ENCODE measurements at regions not wholly inside any gene's neighbourhood (a gene's known extent, or its start where the extent isn't known, plus 50 kb on each side); places are given as distances from the start of the nearest gene placed in this dataset.

DNA sequence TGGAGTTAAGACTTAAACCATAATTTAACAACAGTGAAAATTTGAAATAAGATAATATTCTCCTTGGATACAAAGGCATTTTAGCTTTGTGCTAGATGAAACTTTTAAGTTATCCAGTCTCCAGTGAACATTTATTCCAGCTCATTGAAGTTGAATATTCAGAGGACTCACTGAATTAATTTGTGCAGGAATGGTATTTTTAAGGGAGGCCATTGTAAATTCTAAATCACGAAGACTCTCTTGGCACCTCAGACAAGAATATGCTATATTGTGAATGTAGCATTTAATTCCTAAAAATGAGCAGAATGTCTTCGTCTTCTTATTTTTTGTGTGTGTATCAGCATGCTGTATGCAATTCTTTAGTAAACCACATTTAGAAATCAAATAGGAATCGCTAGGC lies 731.7 kb upstream of the RAB6C start:
- DNase-seq, result no peak

DNA sequence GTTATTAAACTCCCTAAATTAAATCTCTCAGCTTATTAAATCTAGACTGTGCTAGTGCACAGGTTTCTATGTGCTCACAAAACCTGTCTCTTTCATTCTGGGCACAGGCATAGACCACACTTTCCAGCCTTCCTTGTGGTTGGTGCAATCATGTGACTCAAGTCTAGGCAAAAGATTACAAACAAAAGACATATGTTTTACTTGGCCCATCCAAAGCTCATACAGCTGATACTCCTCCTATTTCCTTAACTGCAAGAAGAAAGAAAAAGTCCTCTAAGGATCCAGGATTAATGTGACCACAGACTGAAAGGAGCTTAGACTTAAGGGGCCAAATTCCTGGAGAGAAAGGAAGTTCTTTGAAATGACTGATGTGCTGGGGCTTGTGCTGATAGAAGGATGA lies 731.3 kb upstream of the RAB6C start:
- DNase-seq, result no peak

DNA sequence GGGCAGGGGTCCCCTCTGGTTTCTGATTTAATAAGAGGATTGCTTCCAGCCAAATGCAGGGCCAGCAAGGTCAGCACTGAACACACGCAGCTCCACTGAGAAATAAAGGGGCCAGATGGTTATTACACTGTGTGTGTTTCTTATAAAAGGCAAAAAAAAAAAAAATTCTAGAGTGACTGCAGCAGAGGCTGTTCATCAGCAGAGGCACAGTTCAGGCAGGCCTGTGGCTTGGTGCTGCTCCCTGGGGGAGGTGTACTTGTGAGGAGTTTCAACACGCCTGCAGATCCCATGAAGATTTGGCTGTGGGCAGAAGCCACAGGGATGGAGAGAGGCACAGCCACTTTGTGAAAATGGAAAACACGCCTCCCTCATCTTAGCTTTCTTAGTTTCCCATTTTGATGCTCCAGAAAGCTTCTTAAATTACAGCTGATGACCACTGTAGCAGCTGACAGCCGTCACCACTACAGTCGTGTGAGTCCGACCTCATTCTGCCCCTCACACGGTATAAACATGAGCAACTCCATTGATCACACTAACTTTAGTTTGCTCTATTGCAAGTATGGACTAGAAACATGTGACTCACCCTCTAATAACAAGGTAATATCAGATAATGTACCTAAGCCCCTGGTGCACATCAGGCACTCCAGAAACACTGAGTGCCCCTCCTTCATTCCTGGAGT lies 726.5 kb upstream of the RAB6C start:
- DNase-seq, result no peak

DNA sequence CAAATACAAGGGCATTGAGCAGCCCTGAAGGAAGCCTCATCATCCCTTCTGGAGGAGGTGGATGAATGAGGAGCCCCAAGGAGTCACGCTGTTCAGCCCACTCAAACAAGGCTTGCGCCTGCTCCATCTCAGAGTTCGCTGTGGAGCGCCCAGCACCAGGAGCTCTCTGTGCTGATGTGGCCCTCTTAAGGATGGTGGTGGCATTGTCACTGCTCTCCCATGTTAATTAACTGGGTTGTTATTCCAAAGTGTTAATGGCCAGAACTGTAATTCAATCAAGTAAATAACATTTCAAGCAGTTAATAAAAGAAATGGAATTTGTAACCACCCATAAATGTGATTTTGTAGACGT lies 726.0 kb upstream of the RAB6C start:
- DNase-seq, result no peak

DNA sequence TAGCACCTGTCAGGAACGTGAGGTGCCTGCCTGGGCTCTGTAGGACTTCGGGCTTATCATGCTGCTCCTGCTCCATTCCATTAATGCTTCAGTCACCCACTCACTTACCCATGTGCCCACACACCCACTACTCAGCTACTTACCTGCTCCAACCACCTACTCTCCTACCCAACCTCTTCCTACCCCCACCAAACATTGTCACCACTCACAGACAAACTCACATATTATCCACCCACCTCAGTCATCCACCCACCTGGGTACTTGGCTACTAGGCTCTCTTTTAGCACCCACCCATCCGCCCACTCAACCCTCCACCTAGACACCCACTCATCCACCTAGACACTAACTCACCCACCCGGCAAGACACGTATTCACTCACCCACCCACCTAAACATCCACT lies 724.7 kb upstream of the RAB6C start:
- no peak for DNase-seq

DNA sequence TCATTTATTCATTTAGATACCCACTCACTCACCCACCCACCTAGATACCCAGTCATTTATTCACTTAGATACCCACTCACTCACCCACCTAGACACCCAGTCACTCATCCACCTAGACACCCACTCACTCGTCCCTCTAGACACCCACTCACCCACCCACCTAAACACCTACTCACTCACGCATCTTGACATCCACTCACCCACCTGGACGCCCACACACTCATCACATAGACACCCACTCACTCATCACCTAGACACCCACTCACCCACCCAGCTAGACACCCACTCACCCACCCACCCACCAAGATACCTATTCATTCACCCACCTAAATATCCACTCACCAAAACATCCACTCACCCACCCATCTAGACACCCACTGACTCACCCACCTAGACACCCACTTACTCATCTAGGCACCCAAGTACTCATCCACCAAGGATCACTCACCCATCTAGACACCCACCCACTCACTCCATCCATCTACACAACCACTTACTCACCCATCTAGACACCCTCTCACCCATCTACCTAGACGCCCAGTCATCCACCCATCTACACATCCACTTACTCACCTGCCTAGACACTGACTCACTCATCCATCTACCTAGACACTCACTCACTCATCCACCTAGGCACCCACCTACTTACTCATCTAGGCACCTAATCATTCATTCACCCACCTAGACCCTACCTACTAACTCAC lies 723.7 kb upstream of the RAB6C start:
- DNase-seq, result no peak

DNA sequence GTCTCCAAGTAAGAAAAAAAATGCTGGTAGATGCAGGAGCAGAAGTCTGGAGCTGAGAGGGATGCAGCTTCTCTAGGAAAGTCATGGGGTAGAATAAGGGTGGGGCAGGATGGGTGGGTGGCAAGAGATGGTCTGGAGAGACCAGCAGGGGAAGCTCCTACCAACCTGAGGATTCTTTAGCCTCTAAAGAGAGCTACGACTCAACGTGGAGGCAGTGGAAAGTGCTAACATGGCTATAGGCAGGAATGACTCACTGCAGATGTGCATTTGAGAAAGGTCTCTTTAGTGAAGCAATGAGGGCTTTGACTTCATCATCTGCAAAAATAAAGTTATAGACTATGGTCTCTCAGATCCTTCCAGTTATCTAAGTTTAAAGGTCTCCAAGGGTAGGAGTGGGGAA lies 722.8 kb upstream of the RAB6C start:
- DNase-seq, result no peak

DNA sequence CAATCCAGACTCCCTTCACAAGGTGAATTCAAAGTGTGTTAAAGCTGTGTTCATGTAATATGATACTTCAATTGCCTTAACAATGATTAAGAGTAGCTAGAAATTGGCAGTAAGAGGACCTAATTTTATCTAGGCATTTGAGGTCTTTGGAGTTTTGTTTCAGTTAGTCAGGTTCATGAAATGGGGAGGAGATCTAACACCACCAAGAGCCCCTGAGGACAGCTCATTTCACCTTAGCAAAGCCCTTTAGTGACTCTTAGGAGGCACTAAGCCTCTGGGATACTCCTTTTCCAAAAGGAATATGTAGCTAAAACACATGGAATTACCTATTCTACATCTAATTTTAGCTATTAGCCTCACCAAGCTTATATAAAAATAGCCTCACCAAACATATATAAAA lies 716.5 kb upstream of the RAB6C start:
- DNase-seq, result no peak

DNA sequence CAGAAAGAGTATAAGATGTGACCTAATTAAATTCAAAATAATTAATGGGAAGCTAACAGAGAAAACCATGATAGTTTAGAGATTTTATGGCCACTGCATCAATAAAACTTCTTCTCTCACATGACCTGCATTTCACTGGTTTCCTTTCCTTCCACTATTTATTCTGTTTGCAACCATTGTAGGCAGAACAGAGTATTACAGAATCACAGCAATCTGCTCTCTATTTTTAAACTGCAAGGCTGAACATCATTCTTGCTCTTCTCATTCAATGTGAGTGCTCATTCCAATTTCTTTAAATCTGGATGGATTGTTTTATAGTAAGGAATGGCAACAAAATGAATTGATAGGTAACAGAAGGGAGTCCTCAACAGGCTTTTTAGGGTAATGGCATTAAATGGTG lies 715.5 kb upstream of the RAB6C start:
- no peak for DNase-seq

DNA sequence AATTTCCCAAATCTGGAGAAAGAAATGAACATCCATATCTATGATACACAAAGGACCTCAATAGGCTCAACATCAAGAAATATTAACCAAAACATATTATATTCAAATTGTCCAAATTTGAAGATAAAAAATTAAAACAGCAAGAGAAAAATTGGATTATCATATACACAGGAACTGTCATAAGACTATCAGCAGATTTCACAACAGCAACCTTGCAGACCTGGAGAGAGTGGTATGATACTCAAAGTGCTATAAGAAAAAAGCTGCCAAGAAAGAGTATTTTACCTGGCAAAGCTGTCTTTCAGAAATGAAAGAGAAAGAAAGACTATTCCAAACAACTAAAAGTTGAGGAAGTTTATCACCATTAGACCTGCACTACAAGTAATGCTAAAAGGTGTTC lies 711.9 kb upstream of the RAB6C start:
- DNase-seq, result no peak

DNA sequence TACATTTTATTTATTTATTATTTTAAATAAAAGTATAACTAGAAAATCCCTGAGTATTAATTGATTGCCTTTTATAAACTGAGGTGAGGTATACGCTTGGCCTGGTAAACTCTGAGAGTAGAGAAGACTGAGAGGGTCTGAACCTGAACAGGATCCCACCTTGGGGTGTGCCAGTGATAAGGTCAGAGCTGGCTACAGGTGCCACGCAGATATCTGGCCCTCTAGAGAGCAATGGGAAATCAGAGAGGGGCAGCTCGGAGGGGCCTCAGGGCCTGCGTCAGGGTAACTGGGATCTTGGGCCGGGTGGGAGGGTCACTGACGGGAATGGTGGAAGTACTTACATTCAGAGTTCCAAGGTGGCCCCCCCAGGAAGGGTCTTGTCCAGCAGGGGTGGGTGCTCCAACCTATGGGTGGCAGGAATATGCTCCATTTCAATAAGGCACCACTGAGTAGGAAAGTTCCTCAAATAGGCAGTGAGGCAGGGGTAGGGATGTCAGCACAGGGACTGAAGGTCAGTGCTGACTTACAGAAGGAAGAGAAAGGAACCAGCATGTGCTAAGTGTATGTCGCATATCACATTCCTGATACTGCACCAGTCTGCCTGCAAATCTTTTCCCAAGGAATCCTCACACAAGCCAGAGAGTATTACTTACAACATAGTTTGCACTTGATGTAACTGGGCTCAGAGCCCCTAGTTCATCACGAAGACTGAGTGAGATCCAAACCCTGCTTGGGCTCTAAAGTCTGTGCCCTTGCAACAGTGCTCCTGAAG lies 706.0 kb upstream of the RAB6C start:
- DNase-seq, result no peak

DNA sequence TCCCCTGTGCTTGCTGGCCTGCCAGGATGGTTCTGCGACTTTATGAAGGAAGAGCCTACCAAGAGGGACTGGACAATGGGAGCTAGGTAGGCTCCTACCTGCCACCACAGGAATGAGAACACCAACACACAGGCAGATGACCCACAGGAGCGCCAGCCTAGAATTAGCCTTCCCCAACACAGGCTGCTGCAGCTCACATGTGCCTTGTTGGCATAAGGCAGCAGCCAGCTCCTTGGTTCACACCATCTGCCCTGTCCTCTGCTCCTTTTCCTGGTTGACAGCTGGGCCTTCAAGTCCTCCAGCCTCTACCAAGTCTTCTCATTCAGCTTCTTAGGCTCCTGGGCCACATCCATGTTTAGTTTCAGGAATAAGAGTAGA lies 705.4 kb upstream of the RAB6C start:
- DNase-seq, result no peak

DNA sequence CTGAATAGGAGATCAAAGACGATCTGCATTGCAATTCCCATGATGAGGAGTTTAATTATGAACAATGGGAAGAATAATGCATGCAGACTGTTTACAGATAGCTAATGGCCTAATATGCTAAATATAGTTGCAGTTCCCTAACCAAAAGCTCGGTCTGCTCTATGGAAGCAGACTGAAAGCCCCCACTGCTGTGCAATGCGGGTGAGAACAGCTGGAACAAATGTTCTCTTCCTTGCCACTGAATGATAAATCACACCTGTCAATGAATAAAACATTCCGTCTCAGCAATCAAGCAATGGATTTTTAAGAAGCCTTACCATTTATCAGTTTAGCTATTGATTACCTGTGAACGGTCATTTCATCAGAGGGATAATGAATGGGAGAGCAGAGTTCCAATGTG lies 704.5 kb upstream of the RAB6C start:
- no peak for DNase-seq

DNA sequence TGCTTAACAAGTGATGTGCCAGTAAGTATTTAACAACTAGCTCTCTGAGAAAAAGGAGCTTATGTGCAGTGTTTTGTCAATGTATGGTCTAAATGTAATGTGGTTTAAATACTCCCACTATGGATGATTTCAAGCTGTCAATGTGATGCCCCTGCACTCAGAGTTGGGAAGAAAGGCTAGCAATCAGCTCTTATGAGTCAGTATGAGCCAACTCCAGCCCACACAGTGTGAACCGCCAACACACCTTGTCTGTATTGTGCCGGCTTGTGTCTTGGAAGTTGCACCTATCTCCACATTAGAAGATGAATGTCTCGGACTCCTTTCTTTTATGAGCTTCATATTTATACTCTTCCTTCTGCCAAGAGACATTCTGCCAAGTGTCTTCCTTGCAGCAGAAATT lies 703.8 kb upstream of the RAB6C start:
- DNase-seq, result no peak

DNA sequence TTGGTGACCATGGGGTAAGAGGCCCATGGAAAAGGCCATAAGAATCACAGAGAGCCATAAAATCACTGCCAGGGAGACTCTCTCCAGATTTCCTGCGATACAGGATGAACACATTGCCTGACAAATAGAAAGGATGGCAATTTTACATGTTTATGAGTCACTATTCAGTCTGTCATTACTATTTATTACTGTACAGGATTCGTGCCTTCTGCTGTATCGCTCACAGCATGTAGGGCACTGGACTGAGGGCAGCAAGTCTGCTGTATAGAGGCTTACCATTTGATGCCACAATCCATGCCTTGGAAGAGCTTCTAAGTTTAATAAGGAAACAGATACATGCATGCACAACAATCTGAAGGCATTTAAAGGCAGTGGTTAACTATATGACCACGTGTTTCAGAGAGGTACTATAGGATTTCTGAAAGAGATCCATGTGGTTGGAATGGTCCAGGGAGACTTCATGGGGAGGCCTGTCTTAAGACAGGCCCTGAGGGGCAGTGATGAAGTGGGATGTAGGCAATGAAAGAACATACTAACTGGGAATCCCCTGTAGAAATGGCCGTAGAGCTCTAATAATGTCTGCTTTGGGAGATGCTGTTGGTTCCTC lies 702.4 kb upstream of the RAB6C start:
- DNase-seq, result no peak

DNA sequence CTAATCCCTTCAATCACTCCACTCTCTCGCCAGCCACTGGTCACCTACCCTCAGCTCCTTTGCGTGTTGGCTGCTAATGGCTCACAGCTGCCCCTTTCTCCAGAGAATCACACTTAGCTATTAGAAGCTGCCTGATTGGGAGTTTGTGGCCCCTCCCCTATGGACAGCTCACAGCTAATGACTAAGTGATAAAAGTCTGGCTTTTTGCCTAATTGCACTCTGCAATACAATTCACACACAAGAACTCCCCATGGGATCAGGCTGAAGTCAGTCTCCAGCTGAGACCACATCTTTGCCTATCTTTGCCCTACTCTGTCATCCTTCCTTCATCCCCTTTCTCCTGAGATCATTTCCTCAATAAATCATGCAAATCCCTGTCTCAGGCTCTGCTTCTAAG lies 701.9 kb upstream of the RAB6C start:
- no peak for DNase-seq

DNA sequence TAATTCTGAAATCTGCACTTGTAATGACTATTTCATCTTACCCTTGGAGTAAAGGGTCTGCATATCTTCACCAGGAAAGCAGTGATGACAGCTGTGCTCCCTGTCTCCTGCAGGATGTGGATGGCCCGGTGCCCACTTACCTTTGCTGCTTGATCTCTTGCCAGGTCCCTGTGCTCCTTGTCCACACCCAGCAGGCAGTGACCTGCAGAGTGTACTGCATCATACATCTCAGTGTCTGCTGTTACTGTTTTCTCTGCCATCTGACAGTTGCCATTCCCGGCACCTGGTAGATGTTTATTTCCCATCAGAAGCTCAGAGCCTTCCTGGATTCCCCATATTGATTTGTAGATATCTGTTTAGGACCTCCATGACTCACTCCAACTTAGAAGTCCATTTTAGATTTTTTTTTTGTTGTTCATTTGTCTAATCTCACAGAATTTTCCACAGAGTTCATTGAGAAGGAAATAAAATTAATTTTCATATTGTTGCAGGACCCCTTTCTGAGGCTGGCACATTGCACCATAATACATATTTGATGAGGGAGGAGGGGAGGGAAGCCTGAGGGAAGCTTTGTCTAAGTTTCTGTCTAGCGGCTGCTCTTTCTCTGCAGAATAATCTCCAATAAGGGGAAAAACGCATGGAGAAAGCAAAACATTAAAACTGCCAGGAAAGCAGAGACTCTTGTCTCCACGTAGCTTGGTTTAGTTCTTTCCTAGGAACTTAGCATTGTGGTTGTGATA lies 697.5 kb upstream of the RAB6C start:
- no peak for DNase-seq

DNA sequence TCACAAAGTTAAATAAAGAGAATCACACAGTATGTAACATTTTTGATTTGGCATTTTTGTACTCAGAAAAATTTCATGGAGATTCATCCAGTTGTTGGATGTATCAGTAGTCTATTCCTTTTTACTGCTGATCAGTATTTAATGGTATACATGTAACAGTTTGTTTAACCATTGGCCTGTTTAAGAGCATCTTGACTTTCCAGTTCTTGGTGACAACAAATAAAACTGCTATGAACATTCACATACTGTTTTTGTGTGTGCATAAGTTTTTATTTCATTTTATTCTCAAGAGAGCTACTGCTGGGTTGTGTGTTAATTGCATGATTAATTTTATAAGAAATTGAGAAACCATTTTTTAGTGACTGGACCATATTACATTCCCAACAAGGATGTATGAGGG lies 694.5 kb upstream of the RAB6C start:
- no peak for DNase-seq

DNA sequence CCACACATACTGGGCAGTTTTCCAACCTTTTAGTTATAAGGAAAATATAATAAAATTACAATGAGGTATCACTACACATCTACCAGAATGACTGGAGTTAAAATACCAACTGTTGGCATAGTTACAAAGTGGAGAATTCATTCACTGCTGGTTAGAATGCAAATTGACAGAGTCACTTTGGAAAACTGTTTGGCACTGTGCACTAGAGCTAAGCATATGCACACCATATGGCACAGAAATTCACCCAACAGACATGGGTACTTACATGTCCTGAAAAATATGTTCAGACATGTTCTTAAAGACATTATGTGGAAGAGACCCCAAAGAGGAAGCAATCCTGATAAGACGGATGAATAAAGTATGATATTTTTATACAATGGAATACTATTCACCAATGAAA lies 686.1 kb upstream of the RAB6C start:
- no peak for DNase-seq

DNA sequence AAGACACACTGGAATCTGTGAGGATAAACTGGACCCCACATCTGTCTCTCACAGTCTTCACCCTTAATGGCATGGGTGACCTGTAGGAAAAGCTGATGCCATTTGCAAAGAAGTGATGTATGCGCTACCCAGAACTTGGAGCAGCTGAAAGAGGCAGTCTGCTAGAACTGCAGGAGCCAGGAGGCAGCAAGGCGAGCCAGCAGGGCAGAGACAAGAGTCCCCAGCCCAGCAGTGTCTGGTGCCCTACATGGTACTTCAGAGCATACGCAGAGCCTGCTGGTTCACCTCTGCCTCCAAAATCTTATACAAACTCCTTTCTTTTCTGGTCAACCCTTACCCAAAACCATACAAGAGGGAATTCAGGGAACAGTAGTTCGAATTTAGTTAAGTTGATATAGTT lies 683.1 kb upstream of the RAB6C start:
- DNase-seq, result no peak

DNA sequence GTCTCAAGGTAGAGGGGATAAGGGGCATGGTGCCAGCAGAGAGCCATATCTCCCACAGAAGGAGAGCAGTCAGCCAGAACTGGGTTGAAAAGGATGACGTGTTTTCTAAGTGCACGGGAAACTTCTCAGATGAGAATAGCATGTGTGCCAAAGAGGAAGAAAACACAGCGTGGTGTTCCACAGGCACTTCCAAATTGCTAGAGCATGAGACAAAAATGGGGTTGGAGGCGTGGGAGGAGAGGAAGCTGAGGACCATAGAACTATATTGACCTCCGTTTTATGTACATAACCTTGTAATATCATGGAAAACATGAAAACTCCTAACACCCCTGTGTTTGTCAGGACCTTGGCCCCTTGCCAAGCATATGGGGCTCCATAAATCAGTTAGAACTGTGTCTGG lies 682.7 kb upstream of the RAB6C start:
- no peak for DNase-seq

DNA sequence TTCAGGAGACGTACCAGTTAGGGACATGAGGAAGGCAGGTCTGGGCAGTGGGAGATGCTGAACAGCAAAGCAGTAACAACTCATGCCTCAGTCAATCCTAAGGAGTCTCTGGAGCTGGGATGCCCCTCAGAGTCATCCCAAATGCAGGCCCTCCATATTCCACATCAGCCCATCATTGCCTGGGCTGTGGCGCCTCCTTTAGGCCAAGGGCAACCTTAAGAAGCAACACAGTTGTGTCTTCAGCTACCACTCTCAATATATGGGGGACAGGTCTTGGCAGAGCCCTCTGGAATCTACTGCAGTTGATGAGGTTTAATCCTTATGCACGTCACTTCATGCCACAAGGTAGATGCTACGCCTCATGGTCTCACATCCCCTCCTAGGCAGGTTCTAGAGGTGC lies 682.0 kb upstream of the RAB6C start:
- no peak for DNase-seq

DNA sequence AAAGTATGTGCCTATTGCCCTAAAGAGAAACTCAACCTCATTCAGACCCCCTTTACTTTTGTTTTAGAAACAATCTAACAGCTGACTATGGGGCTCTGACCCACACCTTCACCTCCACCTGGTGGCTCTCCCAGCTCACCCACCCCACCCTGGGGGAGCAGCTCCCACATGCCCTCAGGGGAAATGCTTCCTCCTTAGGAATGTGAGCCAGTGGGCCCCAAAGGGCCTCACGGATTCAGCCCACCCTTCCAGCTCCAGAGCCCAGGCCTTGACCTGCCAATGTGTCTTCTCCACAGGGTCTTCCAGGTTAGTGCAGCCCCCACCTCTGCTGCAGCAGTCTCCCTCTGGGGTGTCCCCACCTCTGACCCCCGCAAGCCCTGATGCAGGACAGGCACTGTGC lies 680.1 kb upstream of the RAB6C start:
- DNase-seq, result no peak

Data from activated CD4-positive, CD25-positive, alpha-beta regulatory T cell (primary cell).